GM12875 (cell line): ENCODE measurements at regions not wholly inside any gene's neighbourhood (a gene's known extent, or its start where the extent isn't known, plus 50 kb on each side); places are given as distances from the start of the nearest gene placed in this dataset.

ENCODE experiments used
- H3K4me3 ChIP-seq: one replicate; pipeline ENCODE4 v1.5.1; 2011; ENCODE audit warnings: low read depth, low read length, control low read depth
- TF ChIP-seq, protein P1 (sequence below): IDR thresholded peaks from 2 replicates; pipeline ENCODE4 v1.5.1; 2011; ENCODE audit warnings: low read depth, mild to moderate bottlenecking, control low read depth, inconsistent platforms, low read length, moderate library complexity, borderline replicate concordance; ENCODE audit not compliant: insufficient read depth

DNA sequence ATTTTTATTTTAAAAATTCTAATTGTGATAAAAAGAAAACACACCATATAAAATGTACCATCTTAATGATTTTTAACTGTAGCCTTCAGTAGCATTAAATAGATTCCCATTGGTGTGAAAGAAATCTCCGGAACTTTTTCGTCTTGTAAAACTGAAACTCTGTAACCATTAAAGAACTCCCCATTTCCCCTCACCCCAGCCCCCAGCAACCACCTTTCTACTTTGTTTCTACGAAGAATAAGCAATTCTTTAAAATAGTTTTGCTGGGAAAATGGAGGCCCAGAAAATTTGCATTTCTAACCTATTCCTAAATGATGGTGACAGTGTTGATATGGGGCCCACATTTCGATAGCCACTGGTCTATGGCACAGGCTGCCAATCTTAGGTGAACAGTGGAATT lies 305.4 kb upstream of the PFKP start:
- H3K4me3 ChIP-seq, result no peak overlapping the region
- TF ChIP-seq, protein P1, sequence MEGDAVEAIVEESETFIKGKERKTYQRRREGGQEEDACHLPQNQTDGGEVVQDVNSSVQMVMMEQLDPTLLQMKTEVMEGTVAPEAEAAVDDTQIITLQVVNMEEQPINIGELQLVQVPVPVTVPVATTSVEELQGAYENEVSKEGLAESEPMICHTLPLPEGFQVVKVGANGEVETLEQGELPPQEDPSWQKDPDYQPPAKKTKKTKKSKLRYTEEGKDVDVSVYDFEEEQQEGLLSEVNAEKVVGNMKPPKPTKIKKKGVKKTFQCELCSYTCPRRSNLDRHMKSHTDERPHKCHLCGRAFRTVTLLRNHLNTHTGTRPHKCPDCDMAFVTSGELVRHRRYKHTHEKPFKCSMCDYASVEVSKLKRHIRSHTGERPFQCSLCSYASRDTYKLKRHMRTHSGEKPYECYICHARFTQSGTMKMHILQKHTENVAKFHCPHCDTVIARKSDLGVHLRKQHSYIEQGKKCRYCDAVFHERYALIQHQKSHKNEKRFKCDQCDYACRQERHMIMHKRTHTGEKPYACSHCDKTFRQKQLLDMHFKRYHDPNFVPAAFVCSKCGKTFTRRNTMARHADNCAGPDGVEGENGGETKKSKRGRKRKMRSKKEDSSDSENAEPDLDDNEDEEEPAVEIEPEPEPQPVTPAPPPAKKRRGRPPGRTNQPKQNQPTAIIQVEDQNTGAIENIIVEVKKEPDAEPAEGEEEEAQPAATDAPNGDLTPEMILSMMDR, result no peak

DNA sequence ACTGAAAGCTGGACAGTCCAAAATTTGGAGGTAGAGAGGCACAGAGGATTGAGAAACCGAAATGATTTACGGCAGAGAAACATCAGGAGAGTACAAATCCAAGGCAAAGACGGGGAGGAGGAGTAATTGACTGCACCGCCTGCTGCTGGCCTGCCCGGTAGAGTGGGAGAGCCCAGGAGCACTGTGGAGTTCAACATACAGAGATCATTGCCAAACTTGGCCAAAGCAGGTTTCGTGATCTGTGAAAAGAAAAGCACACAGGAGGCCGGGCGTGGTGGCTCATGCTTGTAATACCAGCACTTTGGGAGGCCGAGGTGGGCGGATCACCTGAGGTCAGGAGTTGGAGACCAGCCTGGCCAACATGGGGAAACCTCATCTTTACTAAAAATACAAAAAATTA lies 306.0 kb upstream of the PFKP start:
- TF ChIP-seq, protein P1, result no peak
- H3K4me3 ChIP-seq, result no peak overlapping the region

DNA sequence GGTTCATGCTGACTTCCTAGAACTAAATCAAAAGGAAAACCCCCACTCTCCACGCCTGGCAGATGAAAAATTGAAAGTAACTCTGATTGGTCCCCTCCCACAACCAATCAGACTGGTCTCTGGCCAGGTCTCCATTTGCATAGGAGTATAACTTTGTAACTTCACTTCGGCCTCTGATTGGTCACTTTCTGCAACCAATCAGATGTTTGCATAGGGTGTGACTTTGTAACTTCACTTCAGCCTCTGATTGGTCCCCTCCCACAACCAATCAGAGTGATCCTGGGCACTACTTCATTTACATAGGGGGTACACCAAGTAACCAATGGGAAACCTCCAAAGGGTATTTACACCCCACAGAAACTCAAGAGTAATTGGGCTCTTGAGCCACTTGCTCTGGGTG lies 306.6 kb upstream of the PFKP start:
- TF ChIP-seq, protein P1, result no peak
- H3K4me3 ChIP-seq, result no peak overlapping the region

DNA sequence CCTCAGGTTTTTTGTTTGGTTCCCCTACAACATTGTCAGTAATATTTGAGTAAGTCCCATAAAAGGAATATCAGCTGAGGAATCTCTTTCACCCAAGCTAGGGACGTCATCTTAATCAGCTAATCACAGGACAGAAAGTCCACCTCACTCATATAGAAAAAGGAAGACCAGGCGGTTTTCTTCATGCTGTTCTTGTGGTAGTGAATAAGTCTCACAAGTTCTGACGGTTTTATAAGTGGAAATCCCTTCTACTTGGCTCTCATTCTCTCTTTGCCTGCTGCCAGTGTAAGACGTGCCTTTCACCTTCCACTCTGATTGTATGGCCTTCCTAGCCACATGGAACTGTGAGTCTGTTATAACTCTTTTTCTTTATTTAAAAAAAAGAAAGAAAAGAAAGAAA lies 308.1 kb upstream of the PFKP start:
- no peak overlapping the region for H3K4me3 ChIP-seq
- TF ChIP-seq, protein P1, result no peak

DNA sequence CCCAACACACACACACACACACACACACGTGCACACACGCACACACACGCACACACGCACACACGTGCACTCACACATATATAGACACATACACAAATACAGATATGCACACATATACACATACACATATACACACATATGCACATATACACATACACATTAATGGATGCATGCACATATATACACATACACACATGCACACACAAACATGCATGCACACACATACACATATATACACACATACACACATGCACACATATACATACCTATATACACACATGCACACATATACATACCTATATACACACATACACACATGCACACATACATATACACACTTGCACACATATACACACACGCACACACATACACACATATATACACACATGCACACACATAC lies 312.4 kb upstream of the PFKP start:
- no peak overlapping the region for H3K4me3 ChIP-seq
- TF ChIP-seq, protein P1, result no peak

DNA sequence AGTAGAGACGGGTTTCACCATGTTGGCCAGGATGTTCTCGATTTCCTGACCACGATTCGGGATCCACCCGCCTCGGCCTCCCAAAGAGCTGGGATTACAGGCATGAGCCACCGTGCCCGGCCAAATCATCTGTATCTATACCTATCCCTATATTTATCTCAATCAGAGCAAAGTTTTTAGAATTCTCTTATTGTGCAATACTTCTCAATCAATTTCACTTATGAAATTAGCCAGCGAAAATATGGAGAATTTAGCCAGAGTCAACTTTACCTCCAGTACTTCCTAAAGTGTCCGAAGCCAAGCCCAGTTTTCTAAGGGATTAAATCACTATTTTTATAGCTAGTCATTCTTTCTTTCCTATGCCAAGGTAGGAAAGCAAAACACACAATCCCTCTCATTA lies 319.1 kb upstream of the PFKP start:
- no peak overlapping the region for H3K4me3 ChIP-seq
- TF ChIP-seq, protein P1, result no peak

DNA sequence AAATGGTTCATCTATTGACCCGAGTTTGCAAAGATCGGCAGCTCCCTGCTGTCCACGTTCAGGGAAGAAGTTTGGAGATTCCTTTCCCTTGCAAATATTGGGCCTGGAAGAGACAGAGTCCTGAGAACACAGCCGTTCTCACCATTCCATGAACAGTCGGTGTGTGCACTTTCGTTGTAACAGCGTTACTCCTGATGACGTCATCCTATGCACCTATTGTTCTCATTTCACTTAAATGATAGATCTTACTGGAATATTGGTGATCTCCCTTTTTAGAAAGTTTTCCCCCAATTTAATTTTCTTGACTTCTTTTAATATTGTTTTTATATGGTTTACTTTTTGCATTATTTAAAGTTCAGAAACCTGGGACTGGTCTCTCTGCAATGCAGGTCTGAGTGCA lies 320.7 kb upstream of the PFKP start:
- TF ChIP-seq, protein P1, result no peak
- H3K4me3 ChIP-seq, result no peak overlapping the region
